ENCODE measurements at regions not wholly inside any gene's neighbourhood (a gene's known extent, or its start where the extent isn't known, plus 50 kb on each side); places are given as distances from the start of the nearest gene placed in this dataset.

GRCh38 chr17:72253597-72253996, 132.8 kb downstream of the SOX9 start:
- Histone ChIP-seq H3K9ac (ENCODE audit: low read depth in 1 of 2, low read length in 2 of 2) (no peak overlapping the region), H3K36me3 (ENCODE audit: control insufficient read depth in 4 of 4, insufficient read depth in 3 of 4, low read depth in 1 of 4, low read length in 3 of 4) (no peaks in the 10 kb centered on the region), H3K9me3 (ENCODE audit: control insufficient read depth in 4 of 4, low read length in 3 of 4) (no peaks in the 10 kb centered on the region), H3K27ac (ENCODE audit: low read depth in 1 of 2, low read length in 2 of 2) (no peak overlapping the region), H3K4me1 (ENCODE audit: control insufficient read depth in 4 of 4, insufficient read depth in 4 of 4, low read length in 3 of 4) (no peaks in the 10 kb centered on the region), H3K27me3 (ENCODE audit: control insufficient read depth in 4 of 4, insufficient read depth in 4 of 4, low read length in 3 of 4) (peaks cover 0 to 3% (median 0%) of the 10 kb centered on the region in 4 donors), H3K4me3 (ENCODE audit: low read depth in 1 of 3, low read length in 3 of 3) (no peak overlapping the region)
- no peak for TF ChIP-seq RXRA (IDR thresholded peaks at IDR 0.05)
- no peak for TF ChIP-seq EGR1 (IDR thresholded peaks at IDR 0.05; ENCODE audit: low read depth in 2 of 2)
- no peak for TF ChIP-seq GABPA (IDR thresholded peaks at IDR 0.05 in 1 of 2, conservative IDR thresholded peaks at IDR 0.05 in 1 of 2)
- TF ChIP-seq MAX (IDR thresholded peaks at IDR 0.05), result no peak
- DNase-seq (ENCODE audit: low spot score), result no peak
- 70% methylated on average over 3 of the region's 3 CpGs for WGBS

- DNase-seq (ENCODE audit: low spot score), result no peak
- H3K27ac ChIP-seq (ENCODE audit: low read depth in 1 of 2, low read length in 2 of 2), result no peak overlapping the region
- no peaks in the 10 kb centered on the region for H3K36me3 ChIP-seq (ENCODE audit: control insufficient read depth in 4 of 4, insufficient read depth in 3 of 4, low read depth in 1 of 4, low read length in 3 of 4)
- no peaks in the 10 kb centered on the region for H3K4me1 ChIP-seq (ENCODE audit: control insufficient read depth in 4 of 4, insufficient read depth in 4 of 4, low read length in 3 of 4)
- whole genome bisulfite sequencing, result 86% methylated on average over 4 of the region's 4 CpGs
- TF ChIP-seq NR2F2 (IDR thresholded peaks at IDR 0.05) (no peak), SP1 (IDR thresholded peaks at IDR 0.05) (no peak), YY1 (IDR thresholded peaks at IDR 0.05) (no peak), RAD21 (IDR thresholded peaks at IDR 0.05) (no peak), TAF1 (conservative IDR thresholded peaks at IDR 0.05) (no peak), MAX (IDR thresholded peaks at IDR 0.05) (no peak), JUND (IDR thresholded peaks at IDR 0.05) (no peak), FOXA1 (IDR thresholded peaks at IDR 0.05) (no peak), HNF4A (conservative IDR thresholded peaks at IDR 0.05) (no peak), FOXA2 (IDR thresholded peaks at IDR 0.05) (no peak), HNF4G (IDR thresholded peaks at IDR 0.05) (no peak), RXRA (IDR thresholded peaks at IDR 0.05) (no peak)
- TF ChIP-seq, protein P1, sequence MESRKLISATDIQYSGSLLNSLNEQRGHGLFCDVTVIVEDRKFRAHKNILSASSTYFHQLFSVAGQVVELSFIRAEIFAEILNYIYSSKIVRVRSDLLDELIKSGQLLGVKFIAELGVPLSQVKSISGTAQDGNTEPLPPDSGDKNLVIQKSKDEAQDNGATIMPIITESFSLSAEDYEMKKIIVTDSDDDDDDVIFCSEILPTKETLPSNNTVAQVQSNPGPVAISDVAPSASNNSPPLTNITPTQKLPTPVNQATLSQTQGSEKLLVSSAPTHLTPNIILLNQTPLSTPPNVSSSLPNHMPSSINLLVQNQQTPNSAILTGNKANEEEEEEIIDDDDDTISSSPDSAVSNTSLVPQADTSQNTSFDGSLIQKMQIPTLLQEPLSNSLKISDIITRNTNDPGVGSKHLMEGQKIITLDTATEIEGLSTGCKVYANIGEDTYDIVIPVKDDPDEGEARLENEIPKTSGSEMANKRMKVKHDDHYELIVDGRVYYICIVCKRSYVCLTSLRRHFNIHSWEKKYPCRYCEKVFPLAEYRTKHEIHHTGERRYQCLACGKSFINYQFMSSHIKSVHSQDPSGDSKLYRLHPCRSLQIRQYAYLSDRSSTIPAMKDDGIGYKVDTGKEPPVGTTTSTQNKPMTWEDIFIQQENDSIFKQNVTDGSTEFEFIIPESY (IDR thresholded peaks at IDR 0.05), result no peak
- TF ChIP-seq, protein P2, sequence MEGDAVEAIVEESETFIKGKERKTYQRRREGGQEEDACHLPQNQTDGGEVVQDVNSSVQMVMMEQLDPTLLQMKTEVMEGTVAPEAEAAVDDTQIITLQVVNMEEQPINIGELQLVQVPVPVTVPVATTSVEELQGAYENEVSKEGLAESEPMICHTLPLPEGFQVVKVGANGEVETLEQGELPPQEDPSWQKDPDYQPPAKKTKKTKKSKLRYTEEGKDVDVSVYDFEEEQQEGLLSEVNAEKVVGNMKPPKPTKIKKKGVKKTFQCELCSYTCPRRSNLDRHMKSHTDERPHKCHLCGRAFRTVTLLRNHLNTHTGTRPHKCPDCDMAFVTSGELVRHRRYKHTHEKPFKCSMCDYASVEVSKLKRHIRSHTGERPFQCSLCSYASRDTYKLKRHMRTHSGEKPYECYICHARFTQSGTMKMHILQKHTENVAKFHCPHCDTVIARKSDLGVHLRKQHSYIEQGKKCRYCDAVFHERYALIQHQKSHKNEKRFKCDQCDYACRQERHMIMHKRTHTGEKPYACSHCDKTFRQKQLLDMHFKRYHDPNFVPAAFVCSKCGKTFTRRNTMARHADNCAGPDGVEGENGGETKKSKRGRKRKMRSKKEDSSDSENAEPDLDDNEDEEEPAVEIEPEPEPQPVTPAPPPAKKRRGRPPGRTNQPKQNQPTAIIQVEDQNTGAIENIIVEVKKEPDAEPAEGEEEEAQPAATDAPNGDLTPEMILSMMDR (IDR thresholded peaks at IDR 0.05; ENCODE audit: low read depth, low read length, missing input control), result no peak
- TF ChIP-seq, protein P3, sequence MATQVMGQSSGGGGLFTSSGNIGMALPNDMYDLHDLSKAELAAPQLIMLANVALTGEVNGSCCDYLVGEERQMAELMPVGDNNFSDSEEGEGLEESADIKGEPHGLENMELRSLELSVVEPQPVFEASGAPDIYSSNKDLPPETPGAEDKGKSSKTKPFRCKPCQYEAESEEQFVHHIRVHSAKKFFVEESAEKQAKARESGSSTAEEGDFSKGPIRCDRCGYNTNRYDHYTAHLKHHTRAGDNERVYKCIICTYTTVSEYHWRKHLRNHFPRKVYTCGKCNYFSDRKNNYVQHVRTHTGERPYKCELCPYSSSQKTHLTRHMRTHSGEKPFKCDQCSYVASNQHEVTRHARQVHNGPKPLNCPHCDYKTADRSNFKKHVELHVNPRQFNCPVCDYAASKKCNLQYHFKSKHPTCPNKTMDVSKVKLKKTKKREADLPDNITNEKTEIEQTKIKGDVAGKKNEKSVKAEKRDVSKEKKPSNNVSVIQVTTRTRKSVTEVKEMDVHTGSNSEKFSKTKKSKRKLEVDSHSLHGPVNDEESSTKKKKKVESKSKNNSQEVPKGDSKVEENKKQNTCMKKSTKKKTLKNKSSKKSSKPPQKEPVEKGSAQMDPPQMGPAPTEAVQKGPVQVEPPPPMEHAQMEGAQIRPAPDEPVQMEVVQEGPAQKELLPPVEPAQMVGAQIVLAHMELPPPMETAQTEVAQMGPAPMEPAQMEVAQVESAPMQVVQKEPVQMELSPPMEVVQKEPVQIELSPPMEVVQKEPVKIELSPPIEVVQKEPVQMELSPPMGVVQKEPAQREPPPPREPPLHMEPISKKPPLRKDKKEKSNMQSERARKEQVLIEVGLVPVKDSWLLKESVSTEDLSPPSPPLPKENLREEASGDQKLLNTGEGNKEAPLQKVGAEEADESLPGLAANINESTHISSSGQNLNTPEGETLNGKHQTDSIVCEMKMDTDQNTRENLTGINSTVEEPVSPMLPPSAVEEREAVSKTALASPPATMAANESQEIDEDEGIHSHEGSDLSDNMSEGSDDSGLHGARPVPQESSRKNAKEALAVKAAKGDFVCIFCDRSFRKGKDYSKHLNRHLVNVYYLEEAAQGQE (IDR thresholded peaks at IDR 0.05), result no peak
- H3K27me3 ChIP-seq (ENCODE audit: control insufficient read depth in 4 of 4, insufficient read depth in 4 of 4, low read length in 3 of 4), result peaks cover 0 to 3% (median 0%) of the 10 kb centered on the region in 4 donors
- no peak overlapping the region for H3K9ac ChIP-seq (ENCODE audit: low read depth in 1 of 2, low read length in 2 of 2)
- no peak overlapping the region for H3K4me3 ChIP-seq (ENCODE audit: low read depth in 1 of 3, low read length in 3 of 3)
- no peaks in the 10 kb centered on the region for H3K9me3 ChIP-seq (ENCODE audit: control insufficient read depth in 4 of 4, low read length in 3 of 4)
Measured at GRCh38 chr17:72254808-72255449, 134.1 kb downstream of the SOX9 start.

All from liver (tissue), 8 donors.